ENCODE measurements at regions not wholly inside any gene's neighbourhood (a gene's known extent, or its start where the extent isn't known, plus 50 kb on each side); places are given as distances from the start of the nearest gene placed in this dataset.
"Not testable (repeated sequence)": the region's sequence is repeated elsewhere in the genome, so short reads cannot be mapped to it uniquely, and the experiment has no call there.

GRCh38 chr10:130935128-130935439 is 376.4 kb downstream of the TCERG1L start:
- no peak for DNase-seq (ENCODE audit: low spot score)

- no peak for DNase-seq (ENCODE audit: low spot score)
Measured at GRCh38 chr10:130935897-130936550, 375.5 kb downstream of the TCERG1L start.

- no peak for DNase-seq (ENCODE audit: low spot score)
Measured at GRCh38 chr10:130936851-130937250, 374.7 kb downstream of the TCERG1L start.

GRCh38 chr10:130938051-130938450 is 373.5 kb downstream of the TCERG1L start:
- DNase-seq (ENCODE audit: low spot score) = no peak

- DNase-seq (ENCODE audit: low spot score) = not testable (repeated sequence)
Measured at GRCh38 chr10:130938891-130939290, 372.6 kb downstream of the TCERG1L start.

- no peak for DNase-seq (ENCODE audit: low spot score)
Measured at GRCh38 chr10:130941886-130942285, 369.6 kb downstream of the TCERG1L start.

GRCh38 chr10:130952086-130952485 is 359.4 kb downstream of the TCERG1L start:
- no peak for DNase-seq (ENCODE audit: low spot score)

GRCh38 chr10:130954326-130954905 is 357.1 kb downstream of the TCERG1L start:
- DNase-seq (ENCODE audit: low spot score) = no peak

- no peak for DNase-seq (ENCODE audit: low spot score)
Measured at GRCh38 chr10:130956251-130956650, 355.3 kb downstream of the TCERG1L start.

- no peak for DNase-seq (ENCODE audit: low spot score)
Measured at GRCh38 chr10:130957423-130957822, 354.1 kb downstream of the TCERG1L start.

GRCh38 chr10:130958003-130958402 is 353.5 kb downstream of the TCERG1L start:
- DNase-seq (ENCODE audit: low spot score) = no peak

GRCh38 chr10:130958981-130959751 is 352.4 kb downstream of the TCERG1L start:
- no peak for DNase-seq (ENCODE audit: low spot score)

- no peak for DNase-seq (ENCODE audit: low spot score)
Measured at GRCh38 chr10:130959752-130960195, 351.7 kb downstream of the TCERG1L start.

- DNase-seq (ENCODE audit: low spot score) = no peak
Measured at GRCh38 chr10:130960531-130960930, 351.0 kb downstream of the TCERG1L start.

- DNase-seq (ENCODE audit: low spot score) = no peak
Measured at GRCh38 chr10:130961506-130962239, 349.8 kb downstream of the TCERG1L start.

GRCh38 chr10:130962240-130963051 is 349.1 kb downstream of the TCERG1L start:
- DNase-seq (ENCODE audit: low spot score) = no peak

- DNase-seq (ENCODE audit: low spot score) = no peak
Measured at GRCh38 chr10:130963052-130963393, 348.5 kb downstream of the TCERG1L start.

- DNase-seq (ENCODE audit: low spot score) = no peak
Measured at GRCh38 chr10:130963786-130964522, 347.6 kb downstream of the TCERG1L start.

- no peak for DNase-seq (ENCODE audit: low spot score)
Measured at GRCh38 chr10:130964771-130965170, 346.8 kb downstream of the TCERG1L start.

GRCh38 chr10:130967161-130967560 is 344.4 kb downstream of the TCERG1L start:
- no peak for DNase-seq (ENCODE audit: low spot score)

GRCh38 chr10:130967784-130968183 is 343.7 kb downstream of the TCERG1L start:
- no peak for DNase-seq (ENCODE audit: low spot score)

Data from activated CD4-positive, alpha-beta T cell treated with anti-CD3 and anti-CD28 coated beads, Interleukin-2, Interleukin-4, amounts not matched to agents 100 ng/mL and 50 ng/mL, durations not matched to agents 16 hours and 8 hours (primary cell).